GM19035 (cell line): ENCODE measurements at regions not wholly inside any gene's neighbourhood (a gene's known extent, or its start where the extent isn't known, plus 50 kb on each side); places are given as distances from the start of the nearest gene placed in this dataset.

Experiments
- ATAC-seq: cut with Tn5 transposase; IDR thresholded peaks from one replicate; pipeline ENCODE4 v1.9.1; 2021; ENCODE audit not compliant: unreplicated experiment

GRCh38 chr6:91505199-91505598 lies 918.3 kb upstream of the MAP3K7 start:
- ATAC-seq: no peak

GRCh38 chr6:91501930-91502329 lies 915.1 kb upstream of the MAP3K7 start:
- no peak for ATAC-seq

- ATAC-seq: no peak
Measured at GRCh38 chr6:91500689-91501303, 913.9 kb upstream of the MAP3K7 start.

- ATAC-seq: no peak
Measured at GRCh38 chr6:91498576-91498975, 911.7 kb upstream of the MAP3K7 start.

GRCh38 chr6:91497770-91498169 lies 910.9 kb upstream of the MAP3K7 start:
- ATAC-seq: no peak

- no peak for ATAC-seq
Measured at GRCh38 chr6:91490671-91491301, 903.9 kb upstream of the MAP3K7 start.

GRCh38 chr6:91487696-91488392 lies 901.0 kb upstream of the MAP3K7 start:
- no peak for ATAC-seq

GRCh38 chr6:91486200-91486599 lies 899.3 kb upstream of the MAP3K7 start:
- no peak for ATAC-seq

GRCh38 chr6:91485047-91485446 lies 898.2 kb upstream of the MAP3K7 start:
- ATAC-seq: no peak

- peak; percentile 37 for ATAC-seq
Measured at GRCh38 chr6:91483415-91484105, 896.7 kb upstream of the MAP3K7 start.

- peak; percentile 71 for ATAC-seq
Measured at GRCh38 chr6:91482498-91482897, 895.6 kb upstream of the MAP3K7 start.

GRCh38 chr6:91480402-91480801 lies 893.5 kb upstream of the MAP3K7 start:
- ATAC-seq: no peak

- ATAC-seq: no peak
Measured at GRCh38 chr6:91477688-91478087, 890.8 kb upstream of the MAP3K7 start.

GRCh38 chr6:91476000-91476399 lies 889.1 kb upstream of the MAP3K7 start:
- peak; percentile 74 for ATAC-seq

GRCh38 chr6:91465393-91465792 lies 878.5 kb upstream of the MAP3K7 start:
- no peak for ATAC-seq

- ATAC-seq: no peak
Measured at GRCh38 chr6:91464718-91465117, 877.8 kb upstream of the MAP3K7 start.

GRCh38 chr6:91464201-91464600 lies 877.3 kb upstream of the MAP3K7 start:
- ATAC-seq: no peak

- no peak for ATAC-seq
Measured at GRCh38 chr6:91462241-91462640, 875.4 kb upstream of the MAP3K7 start.

- no peak for ATAC-seq
Measured at GRCh38 chr6:91453224-91453878, 866.5 kb upstream of the MAP3K7 start.

GRCh38 chr6:91449539-91449938 lies 862.7 kb upstream of the MAP3K7 start:
- no peak for ATAC-seq

GRCh38 chr6:91447530-91448254 lies 860.8 kb upstream of the MAP3K7 start:
- peak; percentile 56 for ATAC-seq
